Endothelial cell of umbilical vein (primary cell): ENCODE measurements at regions not wholly inside any gene's neighbourhood (a gene's known extent, or its start where the extent isn't known, plus 50 kb on each side); places are given as distances from the start of the nearest gene placed in this dataset.

ENCODE experiments used
- EZH2 ChIP-seq: IDR thresholded peaks from 2 replicates; pipeline ENCODE4 v1.6.1; 2012; ENCODE audit warnings: borderline replicate concordance, low read depth, mild to moderate bottlenecking, moderate library complexity, low read length, inconsistent platforms; ENCODE audit not compliant: severe bottlenecking
- FOS ChIP-seq: IDR thresholded peaks from 2 replicates; pipeline ENCODE4 v1.6.1; 2011; ENCODE audit warnings: mild to moderate bottlenecking, low read length, moderate library complexity, borderline replicate concordance; ENCODE audit not compliant: insufficient read depth
- GATA2 ChIP-seq: IDR thresholded peaks from 2 replicates; pipeline ENCODE4 v1.7.0; 2011; ENCODE audit warnings: low read depth, mild to moderate bottlenecking, moderate library complexity, mixed read lengths, low read length; ENCODE audit not compliant: insufficient read length, insufficient read depth
- MYC ChIP-seq: IDR thresholded peaks from one replicate; pipeline ENCODE4 v1.6.1; 2011; ENCODE audit warnings: mild to moderate bottlenecking, low read depth, low read length
- POLR2A ChIP-seq: IDR thresholded peaks from 2 replicates; pipeline ENCODE4 v1.6.1; 2012; ENCODE audit warnings: low read depth, mild to moderate bottlenecking, control low read depth, low read length
- POLR2AphosphoS5 ChIP-seq: IDR thresholded peaks from 2 replicates; pipeline ENCODE4 v1.6.1; 2012; ENCODE audit warnings: low read depth, mild to moderate bottlenecking, control low read depth, low read length, moderate library complexity; ENCODE audit not compliant: insufficient read depth
- TF ChIP-seq, protein P1 (sequence below), 2 donors: IDR thresholded peaks; 1 replicate in 1 of 2; 2 replicates in 1 of 2; pipeline ENCODE4 v1.5.1; 2011; ENCODE audit warnings: low read length in 2 of 2, mild to moderate bottlenecking in 2 of 2, moderate library complexity in 2 of 2, control low read depth in 1 of 2, inconsistent platforms in 1 of 2, low read depth in 1 of 2; ENCODE audit not compliant: insufficient read depth in 1 of 2; ENCODE audit errors: extremely low read depth in 1 of 2
- TF ChIP-seq, protein P2 (sequence below): IDR thresholded peaks from 2 replicates; pipeline ENCODE4 v1.6.1; 2011; ENCODE audit not compliant: insufficient read depth, insufficient read length

- TF ChIP-seq, protein P1, sequence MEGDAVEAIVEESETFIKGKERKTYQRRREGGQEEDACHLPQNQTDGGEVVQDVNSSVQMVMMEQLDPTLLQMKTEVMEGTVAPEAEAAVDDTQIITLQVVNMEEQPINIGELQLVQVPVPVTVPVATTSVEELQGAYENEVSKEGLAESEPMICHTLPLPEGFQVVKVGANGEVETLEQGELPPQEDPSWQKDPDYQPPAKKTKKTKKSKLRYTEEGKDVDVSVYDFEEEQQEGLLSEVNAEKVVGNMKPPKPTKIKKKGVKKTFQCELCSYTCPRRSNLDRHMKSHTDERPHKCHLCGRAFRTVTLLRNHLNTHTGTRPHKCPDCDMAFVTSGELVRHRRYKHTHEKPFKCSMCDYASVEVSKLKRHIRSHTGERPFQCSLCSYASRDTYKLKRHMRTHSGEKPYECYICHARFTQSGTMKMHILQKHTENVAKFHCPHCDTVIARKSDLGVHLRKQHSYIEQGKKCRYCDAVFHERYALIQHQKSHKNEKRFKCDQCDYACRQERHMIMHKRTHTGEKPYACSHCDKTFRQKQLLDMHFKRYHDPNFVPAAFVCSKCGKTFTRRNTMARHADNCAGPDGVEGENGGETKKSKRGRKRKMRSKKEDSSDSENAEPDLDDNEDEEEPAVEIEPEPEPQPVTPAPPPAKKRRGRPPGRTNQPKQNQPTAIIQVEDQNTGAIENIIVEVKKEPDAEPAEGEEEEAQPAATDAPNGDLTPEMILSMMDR (IDR thresholded peaks at IDR 0.05; ENCODE audit: extremely low read depth in 1 of 2, insufficient read depth in 1 of 2, low read depth in 1 of 2, low read length in 2 of 2), result no peak
- TF ChIP-seq EZH2, result no peak
- TF ChIP-seq FOS, result no peak
- TF ChIP-seq POLR2AphosphoS5, result no peak
- no peak for TF ChIP-seq GATA2
- no peak for TF ChIP-seq POLR2A
- TF ChIP-seq, protein P2, sequence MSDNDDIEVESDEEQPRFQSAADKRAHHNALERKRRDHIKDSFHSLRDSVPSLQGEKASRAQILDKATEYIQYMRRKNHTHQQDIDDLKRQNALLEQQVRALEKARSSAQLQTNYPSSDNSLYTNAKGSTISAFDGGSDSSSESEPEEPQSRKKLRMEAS, result no peak
- TF ChIP-seq MYC, result no peak
Measured at GRCh38 chr2:152962446-152962845, 244.0 kb downstream of the ARL6IP6 start.
